GM12872 (cell line): ENCODE measurements at regions not wholly inside any gene's neighbourhood (a gene's known extent, or its start where the extent isn't known, plus 50 kb on each side); places are given as distances from the start of the nearest gene placed in this dataset.

Experiments
- TF ChIP-seq, protein P1 (sequence below): IDR thresholded peaks from 3 replicates; pipeline ENCODE4 v1.5.1; 2011; ENCODE audit warnings: low read depth, mild to moderate bottlenecking, low read length, moderate library complexity; ENCODE audit not compliant: insufficient read depth

DNA sequence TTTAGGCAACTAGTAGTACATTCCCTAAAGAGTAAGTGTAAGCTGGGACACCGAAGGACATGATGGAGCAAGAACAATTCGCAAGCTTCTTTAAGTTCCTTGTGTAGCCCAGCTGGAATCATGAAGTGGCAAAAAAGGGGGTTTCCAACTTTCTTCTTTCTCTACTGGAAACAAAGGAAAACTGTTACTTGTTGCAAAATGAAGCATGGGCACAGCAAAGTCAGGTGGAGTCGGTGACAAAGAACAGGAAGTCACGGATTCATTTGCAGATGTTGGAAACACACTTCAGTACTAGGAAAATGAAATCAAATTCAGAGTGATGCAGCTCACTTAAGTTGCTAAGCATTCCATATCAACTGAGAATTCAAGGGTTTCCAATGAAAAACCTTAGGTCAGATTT, 706.9 kb upstream of the STXBP6 start:
- TF ChIP-seq, protein P1, sequence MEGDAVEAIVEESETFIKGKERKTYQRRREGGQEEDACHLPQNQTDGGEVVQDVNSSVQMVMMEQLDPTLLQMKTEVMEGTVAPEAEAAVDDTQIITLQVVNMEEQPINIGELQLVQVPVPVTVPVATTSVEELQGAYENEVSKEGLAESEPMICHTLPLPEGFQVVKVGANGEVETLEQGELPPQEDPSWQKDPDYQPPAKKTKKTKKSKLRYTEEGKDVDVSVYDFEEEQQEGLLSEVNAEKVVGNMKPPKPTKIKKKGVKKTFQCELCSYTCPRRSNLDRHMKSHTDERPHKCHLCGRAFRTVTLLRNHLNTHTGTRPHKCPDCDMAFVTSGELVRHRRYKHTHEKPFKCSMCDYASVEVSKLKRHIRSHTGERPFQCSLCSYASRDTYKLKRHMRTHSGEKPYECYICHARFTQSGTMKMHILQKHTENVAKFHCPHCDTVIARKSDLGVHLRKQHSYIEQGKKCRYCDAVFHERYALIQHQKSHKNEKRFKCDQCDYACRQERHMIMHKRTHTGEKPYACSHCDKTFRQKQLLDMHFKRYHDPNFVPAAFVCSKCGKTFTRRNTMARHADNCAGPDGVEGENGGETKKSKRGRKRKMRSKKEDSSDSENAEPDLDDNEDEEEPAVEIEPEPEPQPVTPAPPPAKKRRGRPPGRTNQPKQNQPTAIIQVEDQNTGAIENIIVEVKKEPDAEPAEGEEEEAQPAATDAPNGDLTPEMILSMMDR = no peak

DNA sequence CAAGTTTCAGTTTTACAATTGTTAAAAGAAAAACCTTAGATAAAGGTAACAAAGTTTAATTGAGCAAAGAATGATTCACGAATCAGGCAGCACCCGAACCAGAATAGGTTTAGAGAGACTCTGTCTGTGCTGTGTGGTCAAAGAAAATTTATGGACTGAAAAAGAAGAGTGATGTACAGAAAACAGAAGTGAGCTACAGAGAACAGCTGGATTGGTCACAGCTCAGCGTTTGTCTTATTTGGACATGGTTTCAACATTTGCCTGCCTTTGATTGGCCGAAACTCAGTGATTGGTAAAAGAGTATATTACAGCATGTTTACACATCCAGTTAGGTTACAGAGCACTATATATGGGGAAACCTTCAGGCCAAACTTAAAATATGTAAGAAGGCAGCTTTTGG, 703.2 kb upstream of the STXBP6 start:
- TF ChIP-seq, protein P1 = no peak

DNA sequence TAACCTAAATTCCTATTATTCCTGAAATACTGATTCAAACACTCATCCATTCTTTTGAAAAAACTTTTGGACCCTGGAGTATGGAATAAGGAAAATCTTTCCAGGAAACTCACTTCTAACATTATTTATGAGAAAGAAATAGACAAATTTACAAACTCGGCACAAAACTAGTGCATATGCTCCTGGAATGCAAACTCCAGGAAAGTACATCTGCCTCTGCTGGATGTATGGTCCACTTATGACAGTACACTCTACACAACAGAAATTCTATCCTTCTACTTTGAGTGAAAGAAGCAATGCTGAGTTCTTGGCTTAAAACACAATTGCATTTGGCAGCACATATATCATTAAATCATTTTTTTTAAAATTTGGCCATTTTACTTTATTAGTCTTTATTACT, 700.5 kb upstream of the STXBP6 start:
- TF ChIP-seq, protein P1 = no peak
